ENCODE measurements at regions not wholly inside any gene's neighbourhood (a gene's known extent, or its start where the extent isn't known, plus 50 kb on each side); places are given as distances from the start of the nearest gene placed in this dataset.

DNA sequence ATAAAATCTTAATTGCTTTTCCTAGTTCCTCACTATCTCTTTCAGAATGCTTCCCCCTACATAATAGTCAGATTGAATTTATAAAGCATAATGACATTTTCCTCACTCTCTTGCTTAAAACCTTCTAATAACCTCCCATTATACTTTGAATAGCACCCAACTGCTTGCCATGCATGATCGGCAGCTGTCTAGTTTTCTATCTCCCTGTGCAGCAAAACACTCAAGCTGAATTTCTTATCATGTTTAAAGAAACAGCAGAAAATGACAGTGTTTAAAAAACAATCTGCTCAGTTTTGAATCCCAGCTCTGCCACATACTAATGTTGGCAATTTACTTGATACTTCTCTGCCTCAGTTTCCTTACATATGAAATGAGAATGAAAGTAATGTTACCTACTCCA is 947.1 kb upstream of the HS3ST1 start:
- TF ChIP-seq EZH2 (IDR thresholded peaks at IDR 0.05; ENCODE audit: low read length): no peak
- TF ChIP-seq, protein P1, sequence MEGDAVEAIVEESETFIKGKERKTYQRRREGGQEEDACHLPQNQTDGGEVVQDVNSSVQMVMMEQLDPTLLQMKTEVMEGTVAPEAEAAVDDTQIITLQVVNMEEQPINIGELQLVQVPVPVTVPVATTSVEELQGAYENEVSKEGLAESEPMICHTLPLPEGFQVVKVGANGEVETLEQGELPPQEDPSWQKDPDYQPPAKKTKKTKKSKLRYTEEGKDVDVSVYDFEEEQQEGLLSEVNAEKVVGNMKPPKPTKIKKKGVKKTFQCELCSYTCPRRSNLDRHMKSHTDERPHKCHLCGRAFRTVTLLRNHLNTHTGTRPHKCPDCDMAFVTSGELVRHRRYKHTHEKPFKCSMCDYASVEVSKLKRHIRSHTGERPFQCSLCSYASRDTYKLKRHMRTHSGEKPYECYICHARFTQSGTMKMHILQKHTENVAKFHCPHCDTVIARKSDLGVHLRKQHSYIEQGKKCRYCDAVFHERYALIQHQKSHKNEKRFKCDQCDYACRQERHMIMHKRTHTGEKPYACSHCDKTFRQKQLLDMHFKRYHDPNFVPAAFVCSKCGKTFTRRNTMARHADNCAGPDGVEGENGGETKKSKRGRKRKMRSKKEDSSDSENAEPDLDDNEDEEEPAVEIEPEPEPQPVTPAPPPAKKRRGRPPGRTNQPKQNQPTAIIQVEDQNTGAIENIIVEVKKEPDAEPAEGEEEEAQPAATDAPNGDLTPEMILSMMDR (optimal IDR thresholded peaks at IDR 0.05 in 1 of 3, IDR thresholded peaks at IDR 0.05 in 1 of 3, conservative IDR thresholded peaks at IDR 0.05 in 1 of 3; ENCODE audit: extremely low read depth in 1 of 3, insufficient read depth in 2 of 3, low read length in 3 of 3): no peak

Measured in keratinocyte (primary cell).